ENCODE measurements at regions not wholly inside any gene's neighbourhood (a gene's known extent, or its start where the extent isn't known, plus 50 kb on each side); places are given as distances from the start of the nearest gene placed in this dataset.

GRCh38 chr6:115691433-115691832, 369.3 kb downstream of the FRK start:
- TF ChIP-seq NFIC (IDR thresholded peaks at IDR 0.05; ENCODE audit: low read depth, low read length), result no peak
- no peak for TF ChIP-seq NR2C2 (IDR thresholded peaks at IDR 0.05; ENCODE audit: borderline replicate concordance, control insufficient read depth, insufficient read length, low read depth)
- no peak for TF ChIP-seq SKIL (IDR thresholded peaks at IDR 0.05; ENCODE audit: low read depth, poor library complexity, severe bottlenecking)
- TF ChIP-seq FOXM1 (IDR thresholded peaks at IDR 0.05; ENCODE audit: low read depth, low read length), result no peak
- no peak for TF ChIP-seq CTCF (IDR thresholded peaks at IDR 0.05 in 2 of 3, conservative IDR thresholded peaks at IDR 0.05 in 1 of 3; ENCODE audit: control insufficient read depth in 2 of 3, extremely low read depth in 1 of 3, insufficient read depth in 1 of 3, low read depth in 3 of 3, low read length in 3 of 3)
